Right lobe of liver (tissue), 6 donors: ENCODE measurements at regions not wholly inside any gene's neighbourhood (a gene's known extent, or its start where the extent isn't known, plus 50 kb on each side); places are given as distances from the start of the nearest gene placed in this dataset.
A peak's percentile ranks its signal among the peaks of the same experiment; 100 is the strongest.

Experiments used
- ATAC-seq, 4 donors: fragments of 200-7000 bp; cut with Tn5 transposase; one replicate each; pipeline ENCODE4 v1.9.1; 2020; ENCODE audit warnings: mild to moderate bottlenecking in 4 of 4, moderate library complexity in 4 of 4
- DNase-seq, 3 donors: peaks; one replicate each; pipeline ENCODE4 v3.0.0-alpha.2; 2020
- H3K27ac ChIP-seq, 3 donors: fragments of 200-600 bp; one replicate each; pipeline ENCODE4 v1.8.0; 2022
- H3K27me3 ChIP-seq, 2 donors: fragments of 200-600 bp; one replicate each; pipeline ENCODE4 v1.8.0; 2022
- H3K36me3 ChIP-seq, 4 donors: fragments of 200-600 bp; sonication (generic) in 1 of 4; one replicate each; pipeline versions ENCODE4 v1.5.1 to v1.8.0; 2017 to 2022; ENCODE audit warnings: control low read depth in 1 of 4
- H3K4me1 ChIP-seq, 4 donors: fragments of 200-600 bp; sonication (generic) in 1 of 4; one replicate each; pipeline versions ENCODE4 v1.5.1 to v1.8.0; 2017 to 2022; ENCODE audit warnings: control low read depth in 1 of 4
- H3K4me3 ChIP-seq, 3 donors: fragments of 200-600 bp; one replicate each; pipeline ENCODE4 v1.8.0; 2022
- H3K9me3 ChIP-seq, 4 donors: fragments of 200-600 bp; sonication (generic) in 1 of 4; one replicate each; pipeline versions ENCODE4 v1.5.1 to v1.8.0; 2017 to 2022; ENCODE audit warnings: control low read depth in 1 of 4
- CTCF ChIP-seq, 4 donors: fragments of 200-600 bp in 3 of 4; fragments of 450-650 bp in 1 of 4; IDR thresholded peaks; one replicate each; pipeline versions ENCODE4 v1.5.1 to v1.8.0; 2016 to 2022; ENCODE audit warnings: antibody characterized with exemption in 4 of 4, mild to moderate bottlenecking in 2 of 4
- POLR2A ChIP-seq: fragments of 450-650 bp; IDR thresholded peaks from one replicate; pipeline ENCODE4 v1.6.1; 2017; ENCODE audit warnings: antibody characterized with exemption, mild to moderate bottlenecking
- WGBS: methylation state at CpG from one replicate; pipeline ENCODE4 v1.1.6; 2018; ENCODE audit warnings: low coverage, low lambda C conversion rate; ENCODE audit not compliant: insufficient coverage; ENCODE audit errors: missing lambda C conversion rate; 5-methylcytosine and 5-hydroxymethylcytosine counted together
- intact Hi-C, 2 donors: fragments of 100-400 bp; cut with DNase I; formaldehyde crosslinking; loops; one replicate each; pipeline versions ENCODE4 v1.11.2 to v1.14.1; 2022
- donor health status: DM: no; HTN: yes; CAD: no.
- donor health status: DM: no; HTN: no; CAD: no.
- donor health status: DM: no; HTN: no; CAD: no.
- donor health status: DM: no; HTN: yes; CAD: no.
- donor health status: DM: no; HTN: yes; CAD: no.

DNA sequence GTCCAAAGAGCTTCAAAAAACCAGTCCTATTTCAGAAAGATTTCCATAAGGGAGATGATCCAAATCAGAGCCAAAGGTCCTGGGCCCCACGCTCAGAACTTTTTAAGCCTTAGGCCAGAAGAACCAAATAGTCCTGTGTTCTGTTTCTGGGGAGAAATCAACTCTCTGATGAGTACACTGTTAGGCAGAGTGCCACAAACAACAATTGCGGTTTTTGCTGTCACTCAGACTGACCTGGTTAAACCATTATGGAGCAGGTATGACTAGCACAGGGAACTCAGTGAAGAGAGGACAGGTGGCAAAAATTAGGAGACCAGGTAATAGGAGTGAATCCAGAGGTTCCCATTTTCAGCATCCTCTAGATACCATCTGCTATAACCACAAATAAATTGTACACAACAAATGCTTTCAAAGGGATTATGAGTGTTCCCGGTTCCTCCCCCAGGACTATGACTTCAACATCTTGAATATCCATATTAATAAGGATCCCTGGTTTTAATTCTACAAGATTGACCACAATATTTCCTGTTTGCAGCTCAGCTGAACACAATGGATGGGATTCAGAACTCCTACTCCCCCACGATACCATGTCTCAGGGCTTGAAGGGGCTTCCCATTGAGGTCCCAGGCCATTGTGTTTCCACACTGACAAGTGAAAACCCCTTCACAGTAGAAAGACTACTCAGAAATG lies 52.1 kb upstream of the FREM1 start:
- Histone ChIP-seq H3K4me1 (no peaks in the 10 kb centered on the region), H3K27me3 (no peaks in the 10 kb centered on the region), H3K9me3 (no peaks in the 10 kb centered on the region), H3K27ac (peak overlapping the region in 1 of 3 donors; percentile 21), H3K36me3 (no peaks in the 10 kb centered on the region), H3K4me3 (no peak overlapping the region)
- DNase-seq (no peak), ATAC-seq (peak; percentile 23 to 54 (median 31))
- WGBS = 56% methylated on average over 4 of the region's 4 CpGs
- TF ChIP-seq CTCF (IDR thresholded peaks at IDR 0.05) (no peak), POLR2A (no peak)
- intact Hi-C loops = no loop called here

DNA sequence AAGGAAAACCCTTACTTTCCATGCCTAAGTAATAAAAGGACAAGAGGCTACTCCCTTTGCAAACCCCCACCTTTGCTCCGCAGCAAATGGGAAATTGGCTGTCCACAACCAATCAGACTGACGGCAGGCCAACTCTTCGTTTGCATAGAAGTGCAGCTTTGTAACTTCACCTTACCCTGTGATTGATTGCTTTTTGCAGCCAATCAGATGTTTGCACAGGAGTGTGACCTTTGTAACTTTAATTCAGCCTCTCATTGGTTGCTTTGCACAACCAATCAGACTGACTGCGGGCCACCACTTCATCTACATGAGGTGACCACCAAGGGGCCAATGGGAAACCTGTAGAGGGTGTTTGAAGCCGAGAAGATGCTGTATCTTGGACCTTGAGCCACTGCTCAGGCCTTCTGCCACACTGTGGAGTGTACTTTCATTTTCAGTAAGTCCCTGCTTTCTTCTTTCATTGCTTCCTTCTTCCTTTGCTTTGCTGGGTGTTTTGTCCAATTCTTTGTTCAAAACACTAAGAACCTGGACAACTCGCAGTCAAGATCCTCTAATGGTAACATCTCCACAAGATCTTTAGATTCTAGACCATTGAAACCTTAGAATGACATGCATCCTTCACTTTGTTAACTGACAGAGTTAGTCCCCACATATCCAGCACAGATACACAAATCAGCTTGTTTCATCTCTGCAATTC lies 51.3 kb upstream of the FREM1 start:
- H3K9me3 ChIP-seq = no peaks in the 10 kb centered on the region
- ATAC-seq (peak; percentile 87 to 96 (median 92)), DNase-seq (peak in 2 of 3 donors; percentile 36 to 46)
- TF ChIP-seq POLR2A = no peak
- no peak for TF ChIP-seq CTCF (IDR thresholded peaks at IDR 0.05)
- no peaks in the 10 kb centered on the region for H3K36me3 ChIP-seq
- intact Hi-C loops = no loop called here
- WGBS = 44% methylated on average over 5 of the region's 6 CpGs
- H3K27ac ChIP-seq = peak overlapping the region in 1 of 3 donors; percentile 21
- H3K27me3 ChIP-seq = no peaks in the 10 kb centered on the region
- H3K4me3 ChIP-seq = no peak overlapping the region
- no peaks in the 10 kb centered on the region for H3K4me1 ChIP-seq

- WGBS = 75% methylated on average over 4 of the region's 4 CpGs
- H3K4me3 ChIP-seq = no peak overlapping the region
- H3K4me1 ChIP-seq = no peaks in the 10 kb centered on the region
- H3K9me3 ChIP-seq = no peaks in the 10 kb centered on the region
- H3K27ac ChIP-seq = no peak overlapping the region
- H3K27me3 ChIP-seq = no peaks in the 10 kb centered on the region
- H3K36me3 ChIP-seq = no peaks in the 10 kb centered on the region
- TF ChIP-seq POLR2A = no peak
- no peak for TF ChIP-seq CTCF (IDR thresholded peaks at IDR 0.05)
- intact Hi-C loops = no loop called here
- DNase-seq (no peak), ATAC-seq (no peak)
Measured at GRCh38 chr9:14960881-14961280, 50.7 kb upstream of the FREM1 start.
